ENCODE measurements at regions not wholly inside any gene's neighbourhood (a gene's known extent, or its start where the extent isn't known, plus 50 kb on each side); places are given as distances from the start of the nearest gene placed in this dataset.

DNA sequence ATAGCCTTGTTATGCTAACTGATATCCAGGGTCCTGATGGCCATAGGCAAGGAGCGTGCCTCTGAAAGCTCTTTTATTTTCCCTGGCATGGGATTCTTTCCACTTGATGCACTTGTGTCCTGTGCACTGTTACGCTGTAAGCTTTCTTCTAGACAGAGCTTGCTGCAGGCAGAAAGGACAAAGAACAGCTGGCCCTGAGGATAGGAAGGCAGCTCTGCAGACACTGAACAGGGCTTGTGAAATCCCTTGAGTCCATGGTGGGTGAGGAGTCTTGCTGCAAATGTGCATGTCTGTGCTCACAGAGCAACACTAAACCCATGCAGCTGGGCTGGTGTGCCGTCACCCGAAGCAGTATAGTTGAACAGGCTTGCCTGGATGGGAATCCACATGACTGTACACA lies 126.6 kb downstream of the AKAP11 start:
- no peak overlapping the region for H2AFZ ChIP-seq (ENCODE audit: low read depth, low read length, poor library complexity, severe bottlenecking)
- H4K20me1 ChIP-seq (ENCODE audit: insufficient read depth), result no peaks in the 10 kb centered on the region
- intact Hi-C loops (cut with micrococcal nuclease), result no loop called here
- H3K27ac ChIP-seq (ENCODE audit: low read depth, low read length), result no peak overlapping the region
- no peak overlapping the region for H3K4me3 ChIP-seq (replicated peaks in 1 of 2; ENCODE audit: low read depth in 1 of 2, low read length in 2 of 2)
- no peaks in the 10 kb centered on the region for H3K4me1 ChIP-seq (ENCODE audit: control insufficient read depth in 1 of 2, insufficient read depth in 2 of 2, low read length in 2 of 2)
- DNase-seq (ENCODE audit: low read depth, low spot score), result no peak
- CTCF ChIA-PET, result no interaction called here
- RAD21 ChIA-PET (ENCODE audit: low non-redundant PET in 1 of 2, low total read pairs in 2 of 2, uncharacterized antibody in 2 of 2, unreplicated experiment in 2 of 2), result no interaction called here
- POLR2A ChIA-PET, result no interaction called here
- ATAC-seq, result no peak
- TF ChIP-seq, protein P1, sequence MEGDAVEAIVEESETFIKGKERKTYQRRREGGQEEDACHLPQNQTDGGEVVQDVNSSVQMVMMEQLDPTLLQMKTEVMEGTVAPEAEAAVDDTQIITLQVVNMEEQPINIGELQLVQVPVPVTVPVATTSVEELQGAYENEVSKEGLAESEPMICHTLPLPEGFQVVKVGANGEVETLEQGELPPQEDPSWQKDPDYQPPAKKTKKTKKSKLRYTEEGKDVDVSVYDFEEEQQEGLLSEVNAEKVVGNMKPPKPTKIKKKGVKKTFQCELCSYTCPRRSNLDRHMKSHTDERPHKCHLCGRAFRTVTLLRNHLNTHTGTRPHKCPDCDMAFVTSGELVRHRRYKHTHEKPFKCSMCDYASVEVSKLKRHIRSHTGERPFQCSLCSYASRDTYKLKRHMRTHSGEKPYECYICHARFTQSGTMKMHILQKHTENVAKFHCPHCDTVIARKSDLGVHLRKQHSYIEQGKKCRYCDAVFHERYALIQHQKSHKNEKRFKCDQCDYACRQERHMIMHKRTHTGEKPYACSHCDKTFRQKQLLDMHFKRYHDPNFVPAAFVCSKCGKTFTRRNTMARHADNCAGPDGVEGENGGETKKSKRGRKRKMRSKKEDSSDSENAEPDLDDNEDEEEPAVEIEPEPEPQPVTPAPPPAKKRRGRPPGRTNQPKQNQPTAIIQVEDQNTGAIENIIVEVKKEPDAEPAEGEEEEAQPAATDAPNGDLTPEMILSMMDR (IDR thresholded peaks at IDR 0.05 in 2 of 3, conservative IDR thresholded peaks at IDR 0.05 in 1 of 3; ENCODE audit: borderline replicate concordance in 1 of 3, insufficient read depth in 1 of 3, low read depth in 2 of 3, low read length in 2 of 3), result no peak
- TF ChIP-seq CEBPB (IDR thresholded peaks at IDR 0.05; ENCODE audit: low read depth) (no peak), SP1 (IDR thresholded peaks at IDR 0.05; ENCODE audit: low read depth) (no peak), YY1 (IDR thresholded peaks at IDR 0.05; ENCODE audit: extremely low read depth, insufficient replicate concordance, low read depth, low read length) (no peak), ELF1 (IDR thresholded peaks at IDR 0.05; ENCODE audit: borderline replicate concordance, low read depth) (no peak), CBX3 (IDR thresholded peaks at IDR 0.05; ENCODE audit: low read depth) (no peak), JUND (IDR thresholded peaks at IDR 0.05) (no peak), ZFX (IDR thresholded peaks at IDR 0.05) (no peak), POLR2A (IDR thresholded peaks at IDR 0.05; ENCODE audit: borderline replicate concordance, extremely low read depth, insufficient read depth, insufficient read length) (no peak), TCF7L2 (IDR thresholded peaks at IDR 0.05; ENCODE audit: borderline replicate concordance, extremely low read depth, insufficient read depth, insufficient read length) (no peak), ZNF274 (IDR thresholded peaks at IDR 0.05; ENCODE audit: low read depth, low read length) (no peak), SIN3A (IDR thresholded peaks at IDR 0.05; ENCODE audit: low read depth) (no peak)
- TF ChIP-seq, protein P2, sequence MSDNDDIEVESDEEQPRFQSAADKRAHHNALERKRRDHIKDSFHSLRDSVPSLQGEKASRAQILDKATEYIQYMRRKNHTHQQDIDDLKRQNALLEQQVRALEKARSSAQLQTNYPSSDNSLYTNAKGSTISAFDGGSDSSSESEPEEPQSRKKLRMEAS (IDR thresholded peaks at IDR 0.05), result no peak
- TF ChIP-seq, protein P3, sequence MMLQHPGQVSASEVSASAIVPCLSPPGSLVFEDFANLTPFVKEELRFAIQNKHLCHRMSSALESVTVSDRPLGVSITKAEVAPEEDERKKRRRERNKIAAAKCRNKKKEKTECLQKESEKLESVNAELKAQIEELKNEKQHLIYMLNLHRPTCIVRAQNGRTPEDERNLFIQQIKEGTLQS (IDR thresholded peaks at IDR 0.05), result no peak
- TF ChIP-seq, protein P4, sequence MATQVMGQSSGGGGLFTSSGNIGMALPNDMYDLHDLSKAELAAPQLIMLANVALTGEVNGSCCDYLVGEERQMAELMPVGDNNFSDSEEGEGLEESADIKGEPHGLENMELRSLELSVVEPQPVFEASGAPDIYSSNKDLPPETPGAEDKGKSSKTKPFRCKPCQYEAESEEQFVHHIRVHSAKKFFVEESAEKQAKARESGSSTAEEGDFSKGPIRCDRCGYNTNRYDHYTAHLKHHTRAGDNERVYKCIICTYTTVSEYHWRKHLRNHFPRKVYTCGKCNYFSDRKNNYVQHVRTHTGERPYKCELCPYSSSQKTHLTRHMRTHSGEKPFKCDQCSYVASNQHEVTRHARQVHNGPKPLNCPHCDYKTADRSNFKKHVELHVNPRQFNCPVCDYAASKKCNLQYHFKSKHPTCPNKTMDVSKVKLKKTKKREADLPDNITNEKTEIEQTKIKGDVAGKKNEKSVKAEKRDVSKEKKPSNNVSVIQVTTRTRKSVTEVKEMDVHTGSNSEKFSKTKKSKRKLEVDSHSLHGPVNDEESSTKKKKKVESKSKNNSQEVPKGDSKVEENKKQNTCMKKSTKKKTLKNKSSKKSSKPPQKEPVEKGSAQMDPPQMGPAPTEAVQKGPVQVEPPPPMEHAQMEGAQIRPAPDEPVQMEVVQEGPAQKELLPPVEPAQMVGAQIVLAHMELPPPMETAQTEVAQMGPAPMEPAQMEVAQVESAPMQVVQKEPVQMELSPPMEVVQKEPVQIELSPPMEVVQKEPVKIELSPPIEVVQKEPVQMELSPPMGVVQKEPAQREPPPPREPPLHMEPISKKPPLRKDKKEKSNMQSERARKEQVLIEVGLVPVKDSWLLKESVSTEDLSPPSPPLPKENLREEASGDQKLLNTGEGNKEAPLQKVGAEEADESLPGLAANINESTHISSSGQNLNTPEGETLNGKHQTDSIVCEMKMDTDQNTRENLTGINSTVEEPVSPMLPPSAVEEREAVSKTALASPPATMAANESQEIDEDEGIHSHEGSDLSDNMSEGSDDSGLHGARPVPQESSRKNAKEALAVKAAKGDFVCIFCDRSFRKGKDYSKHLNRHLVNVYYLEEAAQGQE (IDR thresholded peaks at IDR 0.05; ENCODE audit: low read depth), result no peak
- TF ChIP-seq, protein P5, sequence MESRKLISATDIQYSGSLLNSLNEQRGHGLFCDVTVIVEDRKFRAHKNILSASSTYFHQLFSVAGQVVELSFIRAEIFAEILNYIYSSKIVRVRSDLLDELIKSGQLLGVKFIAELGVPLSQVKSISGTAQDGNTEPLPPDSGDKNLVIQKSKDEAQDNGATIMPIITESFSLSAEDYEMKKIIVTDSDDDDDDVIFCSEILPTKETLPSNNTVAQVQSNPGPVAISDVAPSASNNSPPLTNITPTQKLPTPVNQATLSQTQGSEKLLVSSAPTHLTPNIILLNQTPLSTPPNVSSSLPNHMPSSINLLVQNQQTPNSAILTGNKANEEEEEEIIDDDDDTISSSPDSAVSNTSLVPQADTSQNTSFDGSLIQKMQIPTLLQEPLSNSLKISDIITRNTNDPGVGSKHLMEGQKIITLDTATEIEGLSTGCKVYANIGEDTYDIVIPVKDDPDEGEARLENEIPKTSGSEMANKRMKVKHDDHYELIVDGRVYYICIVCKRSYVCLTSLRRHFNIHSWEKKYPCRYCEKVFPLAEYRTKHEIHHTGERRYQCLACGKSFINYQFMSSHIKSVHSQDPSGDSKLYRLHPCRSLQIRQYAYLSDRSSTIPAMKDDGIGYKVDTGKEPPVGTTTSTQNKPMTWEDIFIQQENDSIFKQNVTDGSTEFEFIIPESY (IDR thresholded peaks at IDR 0.05; ENCODE audit: extremely low read depth, insufficient replicate concordance, low read length), result no peak
- no peaks in the 10 kb centered on the region for H3K9me3 ChIP-seq (ENCODE audit: control insufficient read depth in 1 of 2, insufficient read depth in 1 of 2, low read depth in 1 of 2, low read length in 2 of 2)
- no peaks in the 10 kb centered on the region for H3K9me2 ChIP-seq (ENCODE audit: insufficient read depth)
- H3K36me3 ChIP-seq (ENCODE audit: control insufficient read depth in 1 of 2, insufficient read depth in 2 of 2, low read length in 2 of 2), result no peaks in the 10 kb centered on the region
- H3K4me2 ChIP-seq (ENCODE audit: low read length), result no peak overlapping the region
- H3K9ac ChIP-seq (ENCODE audit: low read length), result no peak overlapping the region
- no peaks in the 10 kb centered on the region for H3K79me2 ChIP-seq (ENCODE audit: insufficient read depth, low read length)
- H3K27me3 ChIP-seq (ENCODE audit: insufficient read depth, low read length), result peaks cover 12% of the 10 kb centered on the region; the same call in 1 of the 2 replicates
- no TSS peak for BruUV-seq (replicated peaks)

All from HCT116 (cell line).